ENCODE measurements at regions not wholly inside any gene's neighbourhood (a gene's known extent, or its start where the extent isn't known, plus 50 kb on each side); places are given as distances from the start of the nearest gene placed in this dataset.
"Not testable (repeated sequence)": the region's sequence is repeated elsewhere in the genome, so short reads cannot be mapped to it uniquely, and the experiment has no call there.

DNA sequence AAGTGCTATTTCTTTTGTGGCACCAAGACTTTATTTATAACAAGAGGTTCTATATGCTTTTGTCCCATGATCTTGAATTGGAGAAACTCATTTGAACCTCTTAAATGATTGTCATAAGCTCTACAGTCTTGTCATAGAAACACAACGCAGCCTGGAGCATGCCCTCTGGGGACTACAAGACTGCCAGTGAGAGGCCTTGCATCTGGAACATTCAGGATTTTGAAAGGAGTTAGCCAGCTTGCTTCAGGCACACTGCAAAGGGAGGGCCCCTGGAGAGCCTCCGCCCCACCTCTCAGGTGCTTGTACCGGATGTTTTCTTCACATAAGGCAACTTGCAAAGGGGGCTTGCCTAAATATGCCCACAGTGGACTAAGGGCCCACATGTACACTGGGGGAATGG is 130.5 kb downstream of the LIG4 start:
- intact Hi-C loops (cut with DNase I): no loop called here
- ATAC-seq (no peak), DNase-seq (ENCODE audit: low spot score) (no peak)

DNA sequence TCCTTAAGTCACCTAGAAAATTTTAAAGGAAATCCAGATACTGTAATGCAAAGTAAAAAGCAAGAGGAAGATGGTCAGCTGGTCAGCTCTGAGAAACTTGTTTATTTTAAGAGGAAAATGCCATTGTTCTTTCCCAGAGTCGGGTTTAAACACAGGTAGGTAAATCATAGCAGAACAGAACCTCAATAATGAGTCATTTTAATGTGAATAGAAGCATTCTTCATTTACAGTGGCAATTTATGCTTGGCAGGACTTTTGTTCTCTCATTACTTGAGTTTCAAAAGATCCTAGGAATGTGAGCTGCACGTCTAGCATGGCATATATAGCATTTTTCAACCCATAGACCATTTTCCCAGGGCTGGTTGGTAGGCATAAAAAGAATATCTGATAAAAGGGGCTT is 132.3 kb downstream of the LIG4 start:
- intact Hi-C loops (cut with DNase I): no loop called here
- no peak for ATAC-seq
- no peak for DNase-seq (ENCODE audit: low spot score)

DNA sequence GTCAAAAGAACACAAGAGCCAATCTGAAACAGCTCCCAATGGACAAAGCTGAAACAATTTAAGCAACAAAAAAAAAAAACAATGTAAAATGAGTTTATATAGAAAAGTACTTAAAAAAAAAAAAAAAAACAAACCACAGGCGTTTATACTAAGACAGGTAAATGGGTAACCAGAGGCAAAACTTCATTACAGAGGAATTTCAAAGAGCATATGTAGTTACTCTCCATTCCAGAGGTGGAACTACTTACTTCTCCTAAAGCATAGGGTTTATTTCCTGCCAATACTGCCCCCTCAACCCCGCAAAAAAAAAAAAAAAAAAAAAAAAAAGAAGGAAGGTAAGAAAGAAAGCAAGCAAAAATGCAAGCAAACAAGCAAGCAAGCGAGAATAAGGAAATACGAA is 132.9 kb downstream of the LIG4 start:
- DNase-seq (ENCODE audit: low spot score): no peak
- intact Hi-C loops (cut with DNase I): no loop called here
- ATAC-seq: no peak

DNA sequence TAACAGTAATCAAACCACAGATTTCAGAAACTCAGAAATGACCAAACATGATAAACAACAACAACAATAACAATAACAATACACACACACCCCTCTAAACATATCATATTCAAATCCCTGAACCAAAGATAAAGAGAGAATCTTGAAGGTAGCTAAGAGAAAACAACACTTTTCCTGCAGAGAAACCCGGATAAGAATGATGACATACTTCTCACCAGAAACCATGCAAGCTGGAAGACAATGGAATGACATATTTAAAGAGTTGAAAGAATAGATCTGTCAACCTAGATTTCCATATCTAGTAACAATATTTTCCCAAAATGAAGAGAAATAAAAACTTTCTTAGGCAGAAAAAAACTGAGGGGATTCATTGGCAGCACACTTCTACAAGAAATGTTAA is 138.1 kb downstream of the LIG4 start:
- ATAC-seq: no peak
- intact Hi-C loops (cut with DNase I): no loop called here
- DNase-seq (ENCODE audit: low spot score): no peak

DNA sequence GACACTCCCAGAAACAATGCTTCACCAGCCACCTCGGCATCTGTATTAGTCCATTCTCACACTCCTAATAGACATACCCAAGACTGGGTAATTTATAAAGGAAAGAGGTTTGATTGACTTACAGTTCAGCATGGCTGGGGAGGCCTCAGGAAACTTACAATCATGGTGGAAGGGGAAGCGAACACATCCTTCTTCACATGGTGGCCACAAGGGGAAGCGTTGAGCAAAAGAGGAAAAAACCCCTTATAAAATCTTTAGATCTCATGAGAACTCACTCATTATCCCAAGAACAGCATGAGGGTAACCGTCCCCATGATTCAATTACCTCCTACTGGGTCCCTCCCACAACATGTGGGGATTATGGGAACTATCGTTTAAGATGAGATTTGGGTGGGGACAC is 140.9 kb downstream of the LIG4 start:
- ATAC-seq; intact Hi-C loops (cut with DNase I); DNase-seq (ENCODE audit: low spot score): not testable (repeated sequence)

DNA sequence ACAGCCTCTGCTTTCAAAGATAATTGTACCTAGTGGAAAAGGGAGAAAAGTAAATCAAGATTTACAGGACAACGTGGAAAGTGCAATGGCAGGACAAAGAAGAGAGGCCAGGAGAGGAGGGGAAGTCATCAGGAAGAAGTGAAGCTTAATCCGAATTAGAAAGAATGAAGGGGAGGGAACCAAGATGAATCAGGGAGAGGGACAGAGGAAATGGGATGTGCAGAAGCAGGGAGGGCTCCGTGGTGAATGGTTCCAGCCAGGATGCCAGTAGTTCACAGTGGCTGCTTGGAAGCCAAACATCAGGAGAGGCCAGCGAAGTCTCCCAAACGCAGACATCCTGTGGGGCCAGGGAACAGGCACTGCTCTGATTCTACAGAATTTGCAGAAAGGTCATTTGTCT is 144.4 kb downstream of the LIG4 start:
- DNase-seq (ENCODE audit: low spot score) (no peak), ATAC-seq (no peak)
- intact Hi-C loops (cut with DNase I): no loop called here

DNA sequence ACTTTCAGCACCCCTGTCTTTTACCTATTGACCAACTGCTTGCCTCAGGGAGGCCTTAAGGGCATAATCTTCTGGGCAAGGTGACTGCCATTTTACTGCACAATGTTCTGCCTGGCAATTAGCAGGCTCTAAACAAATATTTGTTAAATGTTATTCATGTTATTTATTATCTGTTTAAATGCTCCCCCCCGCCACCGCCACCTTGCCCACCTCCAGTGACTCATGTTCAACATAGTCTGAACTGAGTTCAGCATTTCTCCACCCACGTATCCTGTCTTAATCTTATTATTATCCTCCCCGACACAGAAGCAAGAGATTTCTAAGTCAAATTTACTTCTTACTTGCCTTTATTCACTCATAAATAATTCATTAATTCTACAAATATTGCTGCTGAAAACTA is 144.8 kb downstream of the LIG4 start:
- intact Hi-C loops (cut with DNase I): no loop called here
- ATAC-seq (no peak), DNase-seq (ENCODE audit: low spot score) (no peak)

DNA sequence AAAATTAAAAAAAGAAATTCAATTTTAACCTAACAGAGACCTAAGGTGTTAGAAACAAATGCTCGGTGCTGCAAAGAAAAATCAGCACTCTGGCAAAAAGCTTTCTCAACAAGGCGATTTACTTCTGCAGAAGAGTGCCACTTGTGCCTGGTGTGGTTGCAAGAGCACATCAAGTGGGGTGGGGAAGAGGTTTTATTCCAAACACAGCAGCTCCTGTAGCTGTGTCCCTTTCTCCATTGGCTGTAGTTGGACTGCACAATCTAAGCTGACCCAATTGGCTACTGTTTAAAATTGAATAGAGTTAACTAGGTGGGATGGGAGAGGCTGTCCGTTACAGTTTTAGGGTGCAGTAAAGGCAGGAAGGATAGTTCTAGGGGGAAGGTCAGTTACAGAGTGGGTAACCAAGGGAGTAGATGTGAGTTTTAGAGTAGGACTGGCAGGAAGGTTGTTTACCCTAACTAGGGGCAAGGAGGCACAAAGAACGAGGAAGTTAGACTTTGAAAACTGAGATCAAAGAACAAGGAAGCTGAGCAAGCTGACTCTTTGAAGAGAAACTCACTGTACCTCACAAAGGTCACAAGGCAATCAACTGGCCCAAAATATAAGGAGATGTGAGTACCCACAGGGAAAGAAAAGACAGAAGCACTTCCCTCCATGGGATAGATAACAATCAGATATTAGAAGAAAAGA is 145.7 kb downstream of the LIG4 start:
- no peak for DNase-seq (ENCODE audit: low spot score)
- no peak for ATAC-seq
- intact Hi-C loops (cut with DNase I): no loop called here

DNA sequence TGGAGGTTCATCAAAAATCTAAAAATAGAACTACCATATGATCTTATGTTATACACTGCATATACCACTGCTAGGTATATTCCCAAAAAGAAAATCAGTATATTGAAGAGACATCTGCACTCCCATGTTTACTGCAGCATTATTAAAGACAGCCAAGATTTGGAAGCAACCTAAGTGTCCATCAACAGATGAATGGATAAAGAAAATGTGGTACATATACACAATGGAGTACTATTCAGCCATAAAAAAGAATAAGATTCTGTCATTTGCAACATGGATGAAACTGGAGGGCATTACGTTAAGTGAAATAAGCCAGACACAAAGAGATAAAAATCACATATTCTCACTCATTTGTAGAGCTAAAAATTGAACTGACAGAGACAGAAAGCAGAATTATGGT is 151.0 kb downstream of the LIG4 start:
- intact Hi-C loops (cut with DNase I); DNase-seq (ENCODE audit: low spot score); ATAC-seq: not testable (repeated sequence)

DNA sequence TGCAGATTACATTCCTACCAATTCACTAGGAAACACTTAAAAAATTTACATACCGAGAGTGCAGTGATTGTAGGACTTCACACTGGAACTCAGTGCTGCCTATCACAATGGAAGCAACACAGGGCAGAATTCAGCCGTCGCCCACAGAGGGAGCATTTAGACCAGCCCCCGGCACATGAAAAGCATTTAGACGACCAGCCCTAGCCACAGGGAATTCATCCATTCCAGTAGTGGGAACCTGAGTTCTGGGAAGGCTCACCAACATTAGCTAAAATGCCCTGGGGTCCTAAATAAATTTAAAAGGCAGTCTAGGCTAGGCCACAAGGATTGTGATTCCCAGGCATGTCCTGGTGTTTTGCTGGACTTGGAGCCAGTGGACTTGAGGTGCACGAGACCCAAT is 155.2 kb downstream of the LIG4 start:
- DNase-seq (ENCODE audit: low spot score) (no peak), ATAC-seq (no peak)
- intact Hi-C loops (cut with DNase I): no loop called here

DNA sequence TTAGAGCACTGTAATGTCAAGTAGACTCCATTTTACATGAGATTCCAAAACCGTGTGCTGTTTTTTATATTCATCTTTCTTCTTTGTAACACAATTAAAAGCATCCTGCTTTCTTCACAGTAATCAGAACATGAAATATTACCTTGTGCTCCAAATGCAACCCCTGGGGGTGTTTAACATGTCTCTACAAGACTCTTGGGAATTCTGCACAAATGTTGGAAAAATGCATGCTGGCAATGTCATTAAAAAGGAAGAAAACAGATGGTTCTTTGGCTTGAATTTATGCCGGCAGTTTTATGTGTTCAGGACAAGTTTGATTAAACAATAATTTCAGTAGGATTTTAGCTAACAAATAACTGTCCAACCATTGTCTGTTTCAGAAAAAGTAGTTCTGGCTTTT is 159.1 kb downstream of the LIG4 start:
- ATAC-seq: no peak
- intact Hi-C loops (cut with DNase I): no loop called here
- no peak for DNase-seq (ENCODE audit: low spot score)

DNA sequence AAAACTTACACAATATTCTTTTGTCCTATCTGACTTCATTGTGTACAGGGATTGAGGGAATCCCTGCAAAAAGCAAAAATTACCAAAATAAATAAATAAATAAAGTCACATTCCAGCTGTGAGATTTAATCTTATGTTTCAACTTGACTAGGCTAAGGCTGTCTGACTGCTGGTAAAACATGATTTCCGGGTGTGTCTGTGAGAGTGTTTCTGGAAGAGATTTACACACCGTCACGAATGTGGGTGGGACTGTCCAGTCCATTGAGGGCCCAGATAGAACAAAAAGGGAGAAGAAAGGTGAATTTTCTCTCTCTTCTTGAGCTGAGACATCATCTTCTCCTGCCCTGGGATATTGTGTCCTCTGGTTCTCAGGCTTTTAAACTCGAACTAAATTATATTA is 166.1 kb downstream of the LIG4 start:
- DNase-seq (ENCODE audit: low spot score): no peak
- intact Hi-C loops (cut with DNase I): no loop called here
- ATAC-seq: no peak

DNA sequence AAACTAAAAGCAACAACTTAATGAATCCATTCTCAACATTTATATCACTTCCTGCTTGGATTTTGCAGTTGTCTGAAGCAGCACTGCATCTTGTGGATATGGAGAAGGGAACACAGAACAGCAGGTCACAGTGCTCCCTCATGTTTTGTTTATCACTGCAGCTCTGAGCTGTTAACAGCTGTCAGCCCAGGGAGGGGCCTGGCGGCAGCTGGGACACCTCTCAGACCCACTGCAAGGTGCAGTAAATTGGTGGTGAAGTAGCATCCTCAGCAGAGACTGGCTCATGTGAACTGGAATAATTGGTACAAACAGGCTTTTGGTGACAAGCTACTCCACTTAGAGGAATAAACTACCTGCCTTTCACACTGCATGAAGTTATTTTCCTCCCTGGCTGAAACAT is 170.4 kb downstream of the LIG4 start:
- no peak for ATAC-seq
- intact Hi-C loops (cut with DNase I): no loop called here
- DNase-seq (ENCODE audit: low spot score): no peak

DNA sequence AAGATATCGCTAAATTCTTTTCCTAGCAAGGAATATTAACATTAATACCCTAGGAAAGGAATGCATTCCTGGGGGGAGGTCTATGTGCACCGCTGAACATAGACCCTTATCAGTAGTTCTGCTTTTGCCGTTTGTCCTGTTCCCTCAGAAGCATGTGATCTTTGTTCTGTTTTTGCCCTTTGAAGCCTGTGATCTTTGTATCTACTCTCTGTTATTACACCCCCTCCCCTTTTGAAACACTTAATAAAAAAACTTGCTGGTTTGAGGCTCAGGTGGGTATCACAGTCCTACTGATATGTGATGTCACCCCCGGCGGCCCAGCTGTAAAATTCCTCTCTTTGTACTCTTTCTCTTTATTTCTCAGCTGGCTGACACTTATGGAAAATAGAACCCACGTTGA is 172.5 kb downstream of the LIG4 start:
- DNase-seq (ENCODE audit: low spot score); intact Hi-C loops (cut with DNase I): not testable (repeated sequence)

DNA sequence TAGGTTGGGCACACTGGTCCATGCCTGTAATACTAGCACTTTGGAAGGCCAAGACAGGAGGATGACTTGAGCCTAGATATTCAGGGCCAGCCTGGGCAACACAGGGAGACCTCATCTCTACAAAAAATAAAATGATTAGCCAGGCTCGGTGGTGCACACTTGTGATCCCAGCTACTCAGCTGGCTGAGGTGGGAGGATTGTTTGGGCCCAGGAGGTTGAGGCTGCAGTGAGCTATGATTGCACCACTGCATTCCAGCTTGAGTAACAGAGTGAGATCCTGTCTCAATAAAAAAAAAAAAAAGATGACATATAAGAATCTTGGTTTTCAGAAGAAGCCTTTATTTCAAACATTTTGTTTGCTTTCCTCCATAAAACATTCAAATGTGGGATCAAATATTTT is 178.0 kb downstream of the LIG4 start:
- intact Hi-C loops (cut with DNase I): no loop called here
- ATAC-seq (no peak), DNase-seq (ENCODE audit: low spot score) (no peak)

More for the DNA sequence above, 172.5 kb downstream of the LIG4 start:
- not testable (repeated sequence) for ATAC-seq

DNA sequence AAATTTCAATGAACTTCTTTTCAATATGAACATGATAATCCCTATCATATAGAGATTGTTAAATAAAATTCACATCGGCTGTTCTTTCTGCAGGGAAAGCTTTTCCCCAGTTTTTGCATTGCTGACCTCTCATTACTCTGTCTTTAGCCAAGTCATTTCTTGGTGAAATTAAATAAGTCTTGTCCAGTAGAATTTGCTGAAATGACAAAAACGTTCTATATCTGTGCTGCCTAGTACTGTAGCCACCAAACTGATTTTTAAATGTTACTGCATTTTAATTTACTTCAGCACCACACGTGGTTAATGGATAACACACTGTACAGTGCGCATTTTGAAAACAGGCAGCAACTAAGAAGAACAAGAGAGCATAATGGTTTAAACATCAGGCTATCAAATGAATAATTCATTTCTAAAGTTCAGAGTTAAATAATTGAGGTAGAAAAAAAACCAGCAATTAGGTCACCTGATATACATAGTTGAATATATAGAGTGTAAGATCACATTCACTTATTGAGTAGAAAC is 178.9 kb downstream of the LIG4 start:
- no peak for DNase-seq (ENCODE audit: low spot score)
- ATAC-seq: no peak
- intact Hi-C loops (cut with DNase I): no loop called here

DNA sequence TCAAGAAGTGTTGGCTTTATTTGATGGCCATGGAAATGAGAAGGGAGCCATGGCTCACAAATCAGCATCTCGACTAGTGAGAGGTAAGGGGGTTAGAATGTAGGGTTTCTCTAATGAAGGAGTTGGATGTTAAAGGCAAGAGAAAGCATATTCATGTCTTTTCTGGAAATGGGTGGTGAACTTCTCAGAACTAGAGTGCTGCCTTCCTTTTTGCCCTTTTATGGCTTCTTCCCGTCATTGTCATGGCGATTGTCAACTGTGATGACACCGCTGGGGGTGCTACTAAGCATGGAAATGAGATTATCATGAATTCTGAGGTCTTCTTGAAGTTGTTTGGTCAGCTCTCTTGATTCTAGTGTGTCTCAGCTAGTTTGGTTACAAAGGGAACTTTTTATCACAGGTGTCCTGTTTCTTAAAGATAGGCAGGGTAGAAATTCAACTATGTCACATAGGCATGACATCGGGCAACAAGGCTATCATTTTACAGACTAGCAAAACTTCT is 180.4 kb downstream of the LIG4 start:
- intact Hi-C loops (cut with DNase I): no loop called here
- DNase-seq (ENCODE audit: low spot score) (no peak), ATAC-seq (no peak)

DNA sequence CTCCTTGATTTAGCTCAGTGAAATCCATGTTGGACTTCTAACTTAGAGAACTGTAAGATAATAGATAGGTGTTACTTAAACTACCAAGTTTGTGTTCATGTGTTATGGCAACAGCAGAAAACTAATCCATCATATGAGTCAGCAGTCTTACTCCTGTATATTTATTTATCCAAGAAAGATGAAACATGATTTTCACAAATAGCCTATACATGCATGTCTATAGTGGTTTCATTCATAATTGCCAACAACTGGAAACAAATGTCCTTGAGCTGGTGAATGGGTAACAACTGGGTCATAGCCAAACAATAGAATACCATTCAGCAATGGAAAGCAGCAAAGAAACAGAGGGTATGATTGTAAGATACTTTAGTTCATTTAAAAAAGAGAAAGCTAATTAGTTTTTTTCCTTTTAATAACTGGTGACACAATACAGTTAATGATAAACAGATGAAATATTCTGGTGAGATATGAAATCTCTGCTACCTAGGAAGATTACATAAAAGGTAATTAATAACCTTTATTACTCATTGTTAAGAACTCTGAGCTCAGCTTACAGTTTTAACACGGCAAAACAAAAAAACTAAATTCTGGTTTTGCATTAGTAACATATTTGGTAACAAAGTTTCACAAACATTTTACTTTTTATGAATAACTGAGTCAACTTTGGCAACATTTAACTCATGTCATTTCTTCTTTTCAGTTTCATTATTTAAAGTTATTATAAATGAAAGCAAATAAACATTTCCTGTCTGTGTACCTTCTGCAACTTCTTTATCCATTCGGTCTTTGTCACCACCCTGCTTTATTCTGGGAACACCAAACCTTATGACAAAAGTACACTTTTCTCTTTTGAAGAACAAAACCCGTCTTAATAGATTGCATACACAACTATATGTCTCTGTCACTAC is 181.3 kb downstream of the LIG4 start:
- DNase-seq (ENCODE audit: low spot score) (no peak), ATAC-seq (no peak)
- intact Hi-C loops (cut with DNase I): no loop called here

DNA sequence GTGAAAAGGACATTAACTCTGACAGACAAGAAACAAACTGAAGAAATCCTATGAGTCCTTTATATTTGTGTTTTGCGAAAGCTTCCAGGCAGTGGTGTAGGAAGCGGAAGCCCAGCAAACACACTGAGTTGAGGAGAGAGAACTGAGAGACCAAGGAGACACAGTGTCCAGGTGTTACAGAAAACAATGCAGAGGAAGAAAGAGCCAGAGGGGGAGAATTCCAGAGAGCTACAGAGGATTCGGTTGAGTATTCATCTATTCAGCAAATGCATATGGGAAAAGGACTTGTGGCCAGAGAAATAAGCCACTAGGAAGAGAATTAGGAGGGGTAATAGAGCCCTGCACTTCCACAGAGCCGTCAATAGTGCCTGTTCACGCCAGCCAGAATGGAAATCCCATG is 183.5 kb downstream of the LIG4 start:
- DNase-seq (ENCODE audit: low spot score) (no peak), ATAC-seq (no peak)
- intact Hi-C loops (cut with DNase I): no loop called here

DNA sequence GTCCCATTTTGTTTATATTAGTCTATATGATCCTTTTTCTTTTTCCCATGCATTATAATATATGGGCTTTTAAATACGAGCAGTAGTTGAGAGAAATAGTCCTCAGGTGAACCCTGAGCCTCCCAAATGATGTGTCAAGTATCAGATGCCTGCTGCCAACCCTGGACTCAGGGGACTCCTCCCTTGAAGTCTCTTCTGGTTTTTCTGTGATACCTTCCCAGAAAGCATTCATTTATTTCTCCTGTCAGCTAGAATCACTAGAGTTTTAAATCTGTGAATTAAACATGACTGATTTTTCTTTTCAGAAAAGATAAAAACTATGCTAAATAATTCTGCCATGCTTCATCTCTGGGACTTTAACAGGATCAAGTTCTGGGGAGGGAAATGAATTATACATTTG is 184.6 kb downstream of the LIG4 start:
- DNase-seq (ENCODE audit: low spot score) (no peak), ATAC-seq (no peak)
- intact Hi-C loops (cut with DNase I): no loop called here
